Naive thymus-derived CD4-positive, alpha-beta T cell (primary cell): ENCODE measurements at regions not wholly inside any gene's neighbourhood (a gene's known extent, or its start where the extent isn't known, plus 50 kb on each side); places are given as distances from the start of the nearest gene placed in this dataset.

Experiments
- ATAC-seq: fragments of 150-1000 bp; cut with Tn5 transposase; 2 replicates; pipeline ENCODE4 v1.10.0; 2021; ENCODE audit warnings: mild to moderate bottlenecking, moderate library complexity
- CTCF ChIA-PET: fragments of 350-600 bp; sonication (Branson Sonifier 250); formaldehyde crosslinking; loops from one replicate; lab custom pipeline; 2021; ENCODE audit warnings: antibody characterized with exemption; lab: Charles Lee
- POLR2A ChIA-PET: fragments of 350-600 bp; sonication (Branson Sonifier 250); formaldehyde crosslinking; loops from one replicate; lab custom pipeline; 2021; ENCODE audit warnings: antibody characterized with exemption, inconsistent platforms; lab: Charles Lee
- DNase-seq, 9 donors: peaks; one replicate each; pipeline versions ENCODE4 v3.0.0 to v3.0.0-alpha.2; 2020 to 2022; ENCODE audit warnings: mixed read lengths in 1 of 9
- H3K27ac ChIP-seq: one replicate; pipeline ENCODE4 v1.7.0; 2013; ENCODE audit warnings: mild to moderate bottlenecking, low read depth, low read length, moderate library complexity
- H3K27me3 ChIP-seq, 2 donors: one replicate each; pipeline ENCODE4 v1.7.0; 2013; ENCODE audit warnings: low read length in 2 of 2, mild to moderate bottlenecking in 2 of 2, moderate library complexity in 2 of 2; ENCODE audit not compliant: control insufficient read depth in 2 of 2, insufficient read depth in 2 of 2
- H3K36me3 ChIP-seq, 3 experiments: 1 replicate in 2 of 3; 2 replicates in 1 of 3; pipeline ENCODE4 v1.7.0; 2013; ENCODE audit warnings: low read length in 3 of 3, mild to moderate bottlenecking in 3 of 3, moderate library complexity in 1 of 3; ENCODE audit not compliant: insufficient read depth in 3 of 3, control insufficient read depth in 2 of 3
- H3K4me1 ChIP-seq, 2 donors: one replicate each; pipeline ENCODE4 v1.7.0; 2013; ENCODE audit warnings: low read length in 2 of 2, mild to moderate bottlenecking in 2 of 2, moderate library complexity in 1 of 2; ENCODE audit not compliant: control insufficient read depth in 2 of 2, insufficient read depth in 2 of 2
- H3K4me3 ChIP-seq: 2 replicates; pipeline ENCODE4 v1.7.0; 2013; ENCODE audit warnings: mild to moderate bottlenecking, low read length
- H3K9me3 ChIP-seq, 3 experiments: 1 replicate in 2 of 3; 2 replicates in 1 of 3; pipeline ENCODE4 v1.7.0; 2013; ENCODE audit warnings: low read length in 3 of 3; ENCODE audit not compliant: control insufficient read depth in 2 of 3
- H3K27ac Mint-ChIP-seq, 9 donors: one replicate each; pipeline ENCODE4 v1.8.0; 2020 to 2022; ENCODE audit warnings: mixed read lengths in 9 of 9, mild to moderate bottlenecking in 8 of 9, moderate library complexity in 5 of 9, inconsistent platforms in 2 of 9
- H3K27me3 Mint-ChIP-seq, 5 donors: one replicate each; pipeline ENCODE4 v1.8.0; 2021 to 2022; ENCODE audit warnings: mixed read lengths in 5 of 5, mild to moderate bottlenecking in 1 of 5
- H3K36me3 Mint-ChIP-seq, 5 donors: one replicate each; pipeline ENCODE4 v1.8.0; 2020 to 2022; ENCODE audit warnings: mixed read lengths in 5 of 5, mild to moderate bottlenecking in 3 of 5, inconsistent platforms in 1 of 5
- H3K4me1 Mint-ChIP-seq, 7 donors: one replicate each; pipeline ENCODE4 v1.8.0; 2020 to 2022; ENCODE audit warnings: mixed read lengths in 7 of 7, mild to moderate bottlenecking in 3 of 7, inconsistent platforms in 1 of 7
- H3K4me3 Mint-ChIP-seq, 10 donors: one replicate each; pipeline ENCODE4 v1.8.0; 2020 to 2022; ENCODE audit warnings: mild to moderate bottlenecking in 10 of 10, mixed read lengths in 10 of 10, moderate library complexity in 6 of 10, inconsistent platforms in 2 of 10
- H3K9me3 Mint-ChIP-seq, 11 donors: one replicate each; pipeline ENCODE4 v1.8.0; 2020 to 2022; ENCODE audit warnings: mixed read lengths in 11 of 11, mild to moderate bottlenecking in 4 of 11, inconsistent platforms in 1 of 11, moderate library complexity in 1 of 11
- intact Hi-C, 2 donors: fragments of 100-400 bp; cut with micrococcal nuclease; formaldehyde crosslinking; loops; one replicate each; pipeline ENCODE4 v1.15.1; 2023

DNA sequence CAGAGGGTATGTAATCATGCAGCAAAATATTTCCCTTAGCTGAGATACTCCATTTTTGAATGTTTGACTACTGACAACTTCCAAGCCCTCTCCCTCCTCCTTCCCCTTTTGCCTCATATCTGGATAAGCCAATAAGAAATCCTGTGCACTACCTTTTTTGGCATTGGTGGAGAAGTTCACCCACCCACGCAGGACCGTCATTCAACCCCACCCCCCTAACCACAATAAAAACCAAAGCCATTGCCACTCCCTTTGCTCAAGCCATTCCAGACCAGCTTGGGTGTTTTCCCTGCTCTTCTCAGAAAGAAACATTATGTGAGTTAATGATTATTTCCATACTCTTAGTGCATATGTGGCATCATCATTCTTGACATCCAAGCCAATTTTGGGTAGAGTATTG is 176.7 kb downstream of the PTPN11 start:
- Mint-ChIP-seq H3K9me3 (peaks cover 0 to 14% (median 1%) of the 10 kb centered on the region in 11 donors), H3K36me3 (peaks cover 0 to 6% (median 0%) of the 10 kb centered on the region in 5 donors), H3K4me1 (no peaks in the 10 kb centered on the region), H3K27me3 (peaks cover 2 to 40% (median 37%) of the 10 kb centered on the region in 5 donors), H3K27ac (no peak overlapping the region), H3K4me3 (no peak overlapping the region)
- no peak overlapping the region for H3K4me3 ChIP-seq
- H3K4me1 ChIP-seq, result no peaks in the 10 kb centered on the region
- ChIA-PET CTCF (no interaction called here), POLR2A (no interaction called here)
- no peaks in the 10 kb centered on the region for H3K27me3 ChIP-seq
- DNase-seq (no peak), ATAC-seq (no peak)
- H3K27ac ChIP-seq, result no peak overlapping the region
- intact Hi-C loops, result no loop called here
- no peaks in the 10 kb centered on the region for H3K9me3 ChIP-seq
- no peaks in the 10 kb centered on the region for H3K36me3 ChIP-seq

DNA sequence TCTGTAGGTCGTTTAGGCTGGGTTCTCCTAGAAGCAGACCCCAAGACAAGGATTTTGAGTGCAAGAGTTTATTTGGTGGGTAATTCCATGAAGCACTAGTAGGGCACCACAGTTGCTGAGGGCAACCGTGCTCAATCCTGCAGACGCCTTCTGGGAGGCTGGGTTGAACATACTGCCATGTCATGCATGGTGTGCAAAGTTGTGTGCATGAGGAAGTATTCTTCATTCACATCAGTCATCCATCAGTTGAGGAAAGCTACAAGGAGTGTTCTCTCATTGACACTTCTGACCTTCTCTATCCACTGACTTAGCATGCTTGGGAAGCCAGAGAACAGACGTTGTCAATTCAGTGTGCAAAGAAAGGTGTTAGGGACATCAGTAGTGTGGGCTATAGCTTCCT is 179.2 kb downstream of the PTPN11 start:
- Histone ChIP-seq H3K27me3 (no peaks in the 10 kb centered on the region), H3K9me3 (no peaks in the 10 kb centered on the region), H3K36me3 (no peaks in the 10 kb centered on the region), H3K27ac (no peak overlapping the region), H3K4me1 (no peaks in the 10 kb centered on the region), H3K4me3 (no peak overlapping the region)
- peaks cover 0 to 6% (median 0%) of the 10 kb centered on the region in 5 donors for H3K36me3 Mint-ChIP-seq
- POLR2A ChIA-PET, result no interaction called here
- no peak overlapping the region for H3K4me3 Mint-ChIP-seq
- no peak for ATAC-seq
- CTCF ChIA-PET, result no interaction called here
- H3K27ac Mint-ChIP-seq, result no peak overlapping the region
- peaks cover 4 to 51% (median 44%) of the 10 kb centered on the region in 5 donors for H3K27me3 Mint-ChIP-seq
- peaks cover 0 to 18% (median 2%) of the 10 kb centered on the region in 11 donors for H3K9me3 Mint-ChIP-seq
- peaks cover 0 to 4% (median 0%) of the 10 kb centered on the region in 7 donors for H3K4me1 Mint-ChIP-seq
- DNase-seq, result no peak
- intact Hi-C loops, result no loop called here

- no peaks in the 10 kb centered on the region for H3K9me3 ChIP-seq
- Mint-ChIP-seq H3K36me3 (peaks cover 0 to 6% (median 0%) of the 10 kb centered on the region in 5 donors), H3K4me1 (peaks cover 0 to 4% (median 0%) of the 10 kb centered on the region in 7 donors), H3K9me3 (peaks cover 0 to 12% (median 2%) of the 10 kb centered on the region in 11 donors), H3K27me3 (peaks cover 8 to 54% (median 44%) of the 10 kb centered on the region in 5 donors), H3K4me3 (no peak overlapping the region), H3K27ac (no peak overlapping the region)
- no peak overlapping the region for H3K4me3 ChIP-seq
- ChIA-PET POLR2A (no interaction called here), CTCF (no interaction called here)
- no peak overlapping the region for H3K27ac ChIP-seq
- DNase-seq, result no peak
- H3K36me3 ChIP-seq, result no peaks in the 10 kb centered on the region
- H3K27me3 ChIP-seq, result no peaks in the 10 kb centered on the region
- intact Hi-C loops, result no loop called here
- H3K4me1 ChIP-seq, result no peaks in the 10 kb centered on the region
- ATAC-seq, result peak; percentile 31
These were observed 179.9 kb downstream of the PTPN11 start for GRCh38 chr12:112598626-112599025.

GRCh38 chr12:112599871-112600270 is 181.1 kb downstream of the PTPN11 start:
- Histone ChIP-seq H3K4me1 (no peaks in the 10 kb centered on the region), H3K4me3 (no peak overlapping the region), H3K27ac (no peak overlapping the region), H3K27me3 (no peaks in the 10 kb centered on the region), H3K9me3 (no peaks in the 10 kb centered on the region), H3K36me3 (no peaks in the 10 kb centered on the region)
- intact Hi-C loops, result no loop called here
- Mint-ChIP-seq H3K27ac (no peak overlapping the region), H3K9me3 (peaks cover 0 to 10% (median 1%) of the 10 kb centered on the region in 11 donors), H3K36me3 (peaks cover 0 to 6% (median 0%) of the 10 kb centered on the region in 5 donors), H3K4me3 (no peak overlapping the region), H3K27me3 (peaks cover 9 to 58% (median 51%) of the 10 kb centered on the region in 5 donors), H3K4me1 (peaks cover 0 to 4% (median 0%) of the 10 kb centered on the region in 7 donors)
- CTCF ChIA-PET, result no interaction called here
- POLR2A ChIA-PET, result no interaction called here
- no peak for DNase-seq
- ATAC-seq, result peak; percentile 69

DNA sequence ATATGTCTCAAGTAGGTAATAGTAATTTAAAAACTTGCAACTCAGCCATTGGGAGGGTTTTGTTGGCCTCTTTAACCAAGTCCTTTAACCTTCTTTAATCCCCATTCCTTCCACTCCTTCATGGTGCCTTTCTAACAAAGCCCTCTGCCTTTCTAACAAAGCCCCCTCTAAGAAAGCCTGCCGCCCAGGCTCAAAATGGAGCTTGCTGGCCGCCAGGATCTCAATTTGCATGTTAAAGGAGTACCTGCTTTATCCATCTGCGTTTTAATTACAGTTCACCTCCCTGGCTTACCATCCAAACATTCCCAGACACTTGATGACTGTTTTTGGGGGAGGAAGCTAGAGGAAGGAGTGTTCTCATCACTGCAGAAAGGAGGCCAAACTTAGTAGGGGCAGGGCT is 183.4 kb downstream of the PTPN11 start:
- ChIA-PET CTCF (no interaction called here), POLR2A (no interaction called here)
- Mint-ChIP-seq H3K27ac (no peak overlapping the region), H3K36me3 (no peaks in the 10 kb centered on the region), H3K27me3 (peaks cover 9 to 62% (median 44%) of the 10 kb centered on the region in 5 donors), H3K4me1 (peaks cover 0 to 4% (median 0%) of the 10 kb centered on the region in 7 donors), H3K4me3 (no peak overlapping the region), H3K9me3 (peaks cover 0 to 16% (median 0%) of the 10 kb centered on the region in 11 donors)
- DNase-seq, result no peak
- no peaks in the 10 kb centered on the region for H3K36me3 ChIP-seq
- H3K9me3 ChIP-seq, result no peaks in the 10 kb centered on the region
- no peaks in the 10 kb centered on the region for H3K27me3 ChIP-seq
- intact Hi-C loops, result no loop called here
- no peaks in the 10 kb centered on the region for H3K4me1 ChIP-seq
- H3K27ac ChIP-seq, result no peak overlapping the region
- no peak overlapping the region for H3K4me3 ChIP-seq
- no peak for ATAC-seq

GRCh38 chr12:112606611-112607365 is 184.8 kb upstream of the RPH3A start:
- CTCF ChIA-PET, result no interaction called here

DNA sequence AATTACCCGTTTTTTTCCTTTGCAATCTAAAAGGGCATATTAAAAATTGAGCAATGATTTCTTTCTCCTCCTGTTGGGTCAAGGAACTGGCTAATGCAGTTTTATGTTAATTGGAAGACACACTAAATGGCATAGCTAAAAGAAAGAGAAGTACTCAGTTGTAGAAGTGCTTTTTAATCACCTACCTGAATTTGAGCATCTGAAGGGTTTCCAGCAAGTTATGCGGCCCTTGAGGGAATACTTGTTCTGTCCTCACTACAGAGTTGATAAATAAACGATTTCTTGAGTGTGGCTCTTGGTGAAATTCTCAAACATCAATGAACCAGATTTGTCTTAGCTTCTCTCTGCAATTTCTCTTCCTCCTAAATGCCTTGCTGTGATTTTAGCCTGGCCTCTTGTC is 184.1 kb upstream of the RPH3A start:
- Mint-ChIP-seq H3K27me3 (peaks cover 8 to 57% (median 35%) of the 10 kb centered on the region in 5 donors), H3K27ac (no peak overlapping the region), H3K4me3 (no peak overlapping the region), H3K4me1 (no peaks in the 10 kb centered on the region), H3K9me3 (peaks cover 0 to 10% (median 0%) of the 10 kb centered on the region in 11 donors), H3K36me3 (no peaks in the 10 kb centered on the region)
- ChIA-PET POLR2A (no interaction called here), CTCF (no interaction called here)
- Histone ChIP-seq H3K9me3 (no peaks in the 10 kb centered on the region), H3K27ac (no peak overlapping the region), H3K4me3 (no peak overlapping the region), H3K27me3 (no peaks in the 10 kb centered on the region), H3K36me3 (no peaks in the 10 kb centered on the region), H3K4me1 (no peaks in the 10 kb centered on the region)
- intact Hi-C loops, result no loop called here
- DNase-seq (no peak), ATAC-seq (no peak)

More at GRCh38 chr12:112606611-112607365, 184.8 kb upstream of the RPH3A start:
- intact Hi-C loops, result no loop called here
- Histone ChIP-seq H3K4me3 (no peak overlapping the region), H3K9me3 (no peaks in the 10 kb centered on the region), H3K4me1 (no peaks in the 10 kb centered on the region), H3K27ac (no peak overlapping the region), H3K27me3 (no peaks in the 10 kb centered on the region), H3K36me3 (no peaks in the 10 kb centered on the region)
- DNase-seq (no peak), ATAC-seq (no peak)
- H3K27me3 Mint-ChIP-seq, result peaks cover 8 to 58% (median 40%) of the 10 kb centered on the region in 5 donors
- POLR2A ChIA-PET, result no interaction called here
- H3K4me1 Mint-ChIP-seq, result no peaks in the 10 kb centered on the region
- no peak overlapping the region for H3K4me3 Mint-ChIP-seq
- H3K9me3 Mint-ChIP-seq, result peaks cover 0 to 10% (median 0%) of the 10 kb centered on the region in 11 donors
- no peak overlapping the region for H3K27ac Mint-ChIP-seq
- no peaks in the 10 kb centered on the region for H3K36me3 Mint-ChIP-seq
